GM12891 (cell line): ENCODE measurements at regions not wholly inside any gene's neighbourhood (a gene's known extent, or its start where the extent isn't known, plus 50 kb on each side); places are given as distances from the start of the nearest gene placed in this dataset.

ENCODE experiments used
- POLR2A ChIP-seq: IDR thresholded peaks from 2 replicates; pipeline ENCODE4 v1.6.1; 2011; ENCODE audit warnings: low read depth, low read length, control low read depth
- SPI1 ChIP-seq: IDR thresholded peaks from 2 replicates; pipeline ENCODE4 v1.6.1; 2011; ENCODE audit warnings: low read depth, low read length, control low read depth

GRCh38 chr17:20924306-20924705, 118.5 kb downstream of the USP22 start:
- no peak for TF ChIP-seq POLR2A
- TF ChIP-seq SPI1 = no peak
